HG02885 (cell line): ENCODE measurements at regions not wholly inside any gene's neighbourhood (a gene's known extent, or its start where the extent isn't known, plus 50 kb on each side); places are given as distances from the start of the nearest gene placed in this dataset.

ENCODE experiments used
- ATAC-seq: cut with Tn5 transposase; IDR thresholded peaks from one replicate; pipeline ENCODE4 v1.9.1; 2021; ENCODE audit warnings: mild to moderate bottlenecking; ENCODE audit not compliant: unreplicated experiment, poor library complexity

- ATAC-seq: no peak
Measured at GRCh38 chr4:31548021-31548420, 827.9 kb downstream of the PCDH7 start.

- ATAC-seq: no peak
Measured at GRCh38 chr4:31548823-31549222, 828.7 kb downstream of the PCDH7 start.

GRCh38 chr4:31549256-31549655 is 829.1 kb downstream of the PCDH7 start:
- ATAC-seq: no peak

- no peak for ATAC-seq
Measured at GRCh38 chr4:31557437-31557836, 837.3 kb downstream of the PCDH7 start.

GRCh38 chr4:31573554-31573953 is 853.4 kb downstream of the PCDH7 start:
- ATAC-seq: no peak

- ATAC-seq: no peak
Measured at GRCh38 chr4:31575504-31575903, 855.3 kb downstream of the PCDH7 start.

- ATAC-seq: no peak
Measured at GRCh38 chr4:31580843-31581242, 860.7 kb downstream of the PCDH7 start.

GRCh38 chr4:31585503-31585902 is 865.3 kb downstream of the PCDH7 start:
- no peak for ATAC-seq

- ATAC-seq: no peak
Measured at GRCh38 chr4:31592293-31592692, 872.1 kb downstream of the PCDH7 start.

- no peak for ATAC-seq
Measured at GRCh38 chr4:31595496-31595895, 875.3 kb downstream of the PCDH7 start.

GRCh38 chr4:31598639-31599038 is 878.5 kb downstream of the PCDH7 start:
- no peak for ATAC-seq

GRCh38 chr4:31601793-31602192 is 881.6 kb downstream of the PCDH7 start:
- ATAC-seq: no peak

GRCh38 chr4:31613946-31614623 is 893.9 kb downstream of the PCDH7 start:
- ATAC-seq: no peak

- ATAC-seq: no peak
Measured at GRCh38 chr4:31617667-31618066, 897.5 kb downstream of the PCDH7 start.

GRCh38 chr4:31620476-31620875 is 900.3 kb downstream of the PCDH7 start:
- no peak for ATAC-seq

- ATAC-seq: no peak
Measured at GRCh38 chr4:31645236-31645635, 925.1 kb downstream of the PCDH7 start.

- no peak for ATAC-seq
Measured at GRCh38 chr4:31647786-31648185, 927.6 kb downstream of the PCDH7 start.

GRCh38 chr4:31649878-31650277 is 929.7 kb downstream of the PCDH7 start:
- ATAC-seq: no peak

- no peak for ATAC-seq
Measured at GRCh38 chr4:31651541-31651940, 931.4 kb downstream of the PCDH7 start.

GRCh38 chr4:31655328-31655727 is 935.2 kb downstream of the PCDH7 start:
- no peak for ATAC-seq

- ATAC-seq: no peak
Measured at GRCh38 chr4:31657859-31658570, 937.8 kb downstream of the PCDH7 start.

GRCh38 chr4:31660916-31661315 is 940.7 kb downstream of the PCDH7 start:
- ATAC-seq: no peak
